ENCODE measurements at regions not wholly inside any gene's neighbourhood (a gene's known extent, or its start where the extent isn't known, plus 50 kb on each side); places are given as distances from the start of the nearest gene placed in this dataset.

GRCh38 chr2:180890781-180891180 is 89.6 kb upstream of the UBE2E3 start:
- no peak for TF ChIP-seq CTCF (conservative IDR thresholded peaks at IDR 0.05)
- no peak for TF ChIP-seq ZFX (IDR thresholded peaks at IDR 0.05)

Measured in C4-2B (cell line).